Stimulated activated CD8-positive, alpha-beta memory T cell treated with anti-CD3 and anti-CD28 coated beads, Interleukin-4, amount 100 ng/mL, for 48 hours (primary cell): ENCODE measurements at regions not wholly inside any gene's neighbourhood (a gene's known extent, or its start where the extent isn't known, plus 50 kb on each side); places are given as distances from the start of the nearest gene placed in this dataset.
"Not testable (repeated sequence)": the region's sequence is repeated elsewhere in the genome, so short reads cannot be mapped to it uniquely, and the experiment has no call there.

Source experiments
- DNase-seq: peaks from one replicate; pipeline ENCODE4 v3.0.0-alpha.2; 2020

DNA sequence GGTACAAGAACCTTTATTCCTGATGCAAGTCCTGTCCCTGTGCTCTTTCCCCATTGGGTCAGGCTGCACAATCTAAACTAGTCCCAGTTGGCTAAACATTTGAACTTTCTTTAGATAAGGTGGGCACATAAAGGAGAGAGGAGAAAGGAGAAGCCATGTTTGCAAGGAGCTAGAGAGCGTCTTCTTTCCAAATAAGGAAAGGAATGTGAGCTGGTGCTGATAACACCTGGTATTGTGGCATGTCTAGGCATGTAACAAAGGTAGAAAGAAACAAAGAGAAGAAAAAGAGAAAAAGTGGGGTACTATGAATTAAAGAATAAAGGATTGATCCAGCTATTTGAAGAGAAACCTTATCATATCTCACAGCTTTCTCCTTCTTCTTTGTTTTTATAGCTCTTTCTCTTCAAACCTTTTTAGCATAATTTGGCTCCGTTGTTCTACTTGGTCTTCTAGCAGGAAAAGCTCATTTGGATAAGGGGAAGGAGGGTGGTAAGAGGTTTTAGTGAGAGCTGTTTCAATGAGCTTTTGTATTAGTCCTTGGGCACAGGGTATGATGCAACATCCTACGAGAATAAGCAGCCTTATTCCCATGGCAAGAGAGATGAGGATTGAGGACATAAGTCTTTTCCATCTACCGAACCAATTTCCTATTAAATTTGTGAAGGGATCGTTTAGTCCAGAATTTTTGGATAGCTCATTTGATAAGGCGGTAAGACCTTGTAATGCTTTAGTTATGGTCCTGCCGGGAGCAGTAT is 415.5 kb upstream of the MAN1A1 start:
- no peak for DNase-seq

DNA sequence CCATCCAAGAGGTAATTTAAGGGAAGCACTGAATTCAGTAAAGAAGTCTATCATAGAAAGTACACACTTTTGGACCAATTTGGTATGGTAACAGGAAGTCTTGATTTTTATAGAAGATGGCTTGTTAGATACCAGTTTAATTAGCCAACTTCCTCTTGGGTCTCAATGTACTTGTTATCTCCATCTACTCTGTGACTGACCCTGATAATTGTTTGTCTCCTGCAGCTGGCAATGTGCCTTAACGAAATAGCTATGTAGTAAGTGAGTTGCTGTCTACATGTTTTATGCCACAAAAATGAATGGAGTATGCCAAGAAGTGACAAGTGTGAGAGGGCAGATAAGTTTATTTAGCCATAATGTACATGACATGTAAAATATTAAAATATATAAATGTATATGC is 410.5 kb upstream of the MAN1A1 start:
- no peak for DNase-seq

DNA sequence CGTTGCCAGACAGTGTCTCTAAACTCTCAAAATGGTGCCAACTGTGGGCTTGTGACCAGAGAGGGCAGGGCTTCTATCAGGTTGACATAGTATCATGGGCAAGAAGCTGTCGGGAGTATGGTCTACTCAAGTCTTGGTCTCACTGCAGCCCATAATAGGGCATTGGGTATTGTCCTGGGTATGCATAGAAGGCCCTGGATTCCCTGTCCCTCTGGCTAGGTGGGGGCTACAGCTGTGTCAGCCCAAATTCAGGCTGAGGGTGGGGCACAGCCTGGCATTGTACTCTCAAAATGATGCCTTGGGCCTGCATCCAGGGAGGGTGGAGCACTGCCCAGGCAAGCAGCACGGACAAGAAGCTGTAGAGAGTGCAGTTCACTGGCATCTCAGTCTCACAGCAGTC is 408.8 kb upstream of the MAN1A1 start:
- no peak for DNase-seq

DNA sequence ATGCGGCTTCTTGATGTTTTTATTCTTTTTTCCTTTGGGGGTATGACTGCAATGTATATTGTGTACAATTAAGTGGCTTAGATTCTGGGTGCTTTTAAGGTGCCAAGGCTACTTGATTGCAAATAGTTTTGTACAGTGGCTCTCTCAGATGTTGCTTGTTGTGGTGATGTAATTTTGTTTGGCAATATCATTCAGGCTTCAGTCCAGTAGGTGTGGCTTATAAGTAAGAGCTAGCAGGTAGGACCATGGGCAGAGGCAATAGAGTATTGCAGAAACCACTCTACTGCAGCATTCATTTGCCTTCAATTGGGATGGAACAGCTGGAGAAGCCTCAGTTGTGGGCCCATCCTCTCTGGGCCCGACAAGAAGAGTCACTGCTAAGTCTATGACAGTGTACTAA is 407.9 kb upstream of the MAN1A1 start:
- DNase-seq, result no peak

DNA sequence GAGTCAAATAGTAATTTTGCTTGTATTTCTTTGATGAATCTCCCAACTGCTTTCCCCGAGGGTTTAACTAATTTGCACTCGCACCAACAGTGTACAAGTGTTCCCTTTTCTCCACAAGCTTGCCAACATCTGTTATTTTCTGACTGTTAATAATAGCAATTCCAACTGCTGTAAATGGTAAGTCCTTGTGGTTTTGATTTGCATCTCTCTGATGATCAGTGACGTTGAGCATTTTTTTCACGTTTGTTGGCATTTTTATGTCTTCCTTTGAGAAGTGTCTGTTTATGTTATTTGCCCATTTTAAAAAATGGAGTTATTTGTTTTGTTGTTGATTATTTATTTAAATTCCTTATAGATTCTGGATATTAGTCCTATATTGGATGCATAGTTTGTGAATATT is 399.8 kb upstream of the MAN1A1 start:
- no peak for DNase-seq

DNA sequence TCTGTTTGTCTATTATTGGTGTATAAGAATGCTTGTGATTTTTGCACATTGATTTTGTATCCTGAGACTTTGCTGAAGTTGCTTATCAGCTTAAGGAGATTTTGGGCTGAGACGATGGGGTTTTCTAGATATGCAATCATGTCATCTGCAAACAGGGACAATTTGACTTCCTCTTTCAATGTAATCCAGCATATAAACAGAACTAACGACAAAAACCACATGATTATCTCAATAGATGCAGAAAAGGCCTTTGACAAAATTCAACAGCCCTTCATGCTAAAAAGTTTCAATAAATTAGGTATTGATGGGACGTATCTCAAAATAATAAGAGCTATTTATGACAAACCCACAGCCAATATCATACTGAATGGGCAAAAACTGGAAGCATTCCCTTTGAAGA is 399.0 kb upstream of the MAN1A1 start:
- DNase-seq, result not testable (repeated sequence)

DNA sequence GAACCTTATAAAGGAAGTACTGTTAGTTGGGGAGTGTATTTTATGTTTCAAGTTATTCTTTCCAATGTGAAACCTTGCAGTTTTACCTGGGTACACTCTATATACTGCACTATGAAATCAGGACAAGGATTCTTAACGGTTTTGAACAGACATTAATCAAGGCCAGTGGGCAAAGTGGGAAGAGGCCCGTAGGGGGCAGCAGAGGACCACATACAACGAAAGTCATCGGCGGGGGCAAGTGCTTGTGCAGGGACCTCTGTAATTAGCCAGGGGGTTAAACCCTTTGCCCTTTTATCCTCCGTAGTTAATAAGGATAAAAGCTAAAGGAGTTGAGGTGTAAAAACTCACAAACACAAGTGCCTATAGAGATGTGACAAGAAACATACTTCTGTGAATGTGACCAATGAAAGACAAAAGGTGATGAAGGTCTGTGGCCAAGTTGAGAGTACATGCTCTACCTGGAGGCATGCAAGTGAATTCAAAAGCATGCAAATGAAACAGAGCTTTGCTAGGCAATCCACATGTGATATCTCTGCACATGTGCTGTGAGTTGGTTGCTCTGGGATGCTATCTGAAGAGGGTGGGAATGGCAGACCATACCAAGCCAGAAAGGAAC is 392.7 kb upstream of the MAN1A1 start:
- peak; percentile 80 for DNase-seq

DNA sequence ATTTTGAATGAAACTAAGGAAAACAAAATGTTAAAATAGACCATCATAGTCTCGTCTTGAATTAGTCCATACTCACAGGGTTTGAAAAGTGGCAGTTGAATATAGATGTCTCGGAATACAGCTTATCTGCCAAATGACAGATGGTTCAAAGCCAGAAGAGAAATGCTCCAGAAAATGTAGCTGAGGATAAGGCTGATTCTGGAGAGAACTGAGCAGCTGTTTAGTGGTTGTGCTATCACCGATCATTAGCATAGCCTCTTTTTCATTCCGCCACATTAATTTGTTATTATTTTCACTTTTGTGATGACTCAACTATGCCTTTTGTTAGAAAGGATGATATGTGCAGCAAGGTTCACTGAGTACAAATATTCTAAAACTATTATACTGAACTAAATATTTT is 390.2 kb upstream of the MAN1A1 start:
- DNase-seq, result no peak

DNA sequence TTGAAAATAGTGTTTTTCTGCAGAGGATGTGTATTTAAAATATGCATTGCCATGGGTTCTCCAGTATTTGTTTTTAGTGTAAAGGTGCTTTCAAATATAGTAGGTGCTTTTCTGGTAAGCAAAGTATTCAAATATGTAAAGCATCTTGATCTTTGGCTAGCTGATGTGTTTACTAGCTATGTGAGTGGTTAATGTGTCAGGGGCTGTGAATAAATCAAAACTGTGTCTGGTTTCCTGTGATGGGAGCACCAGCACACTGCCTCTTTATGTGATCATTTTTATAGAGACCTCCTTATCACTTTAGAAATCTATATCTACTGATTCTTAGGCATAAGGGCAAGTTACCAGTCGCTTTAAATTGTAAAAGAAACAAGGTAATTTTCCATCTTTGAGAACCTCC is 388.9 kb upstream of the MAN1A1 start:
- no peak for DNase-seq

DNA sequence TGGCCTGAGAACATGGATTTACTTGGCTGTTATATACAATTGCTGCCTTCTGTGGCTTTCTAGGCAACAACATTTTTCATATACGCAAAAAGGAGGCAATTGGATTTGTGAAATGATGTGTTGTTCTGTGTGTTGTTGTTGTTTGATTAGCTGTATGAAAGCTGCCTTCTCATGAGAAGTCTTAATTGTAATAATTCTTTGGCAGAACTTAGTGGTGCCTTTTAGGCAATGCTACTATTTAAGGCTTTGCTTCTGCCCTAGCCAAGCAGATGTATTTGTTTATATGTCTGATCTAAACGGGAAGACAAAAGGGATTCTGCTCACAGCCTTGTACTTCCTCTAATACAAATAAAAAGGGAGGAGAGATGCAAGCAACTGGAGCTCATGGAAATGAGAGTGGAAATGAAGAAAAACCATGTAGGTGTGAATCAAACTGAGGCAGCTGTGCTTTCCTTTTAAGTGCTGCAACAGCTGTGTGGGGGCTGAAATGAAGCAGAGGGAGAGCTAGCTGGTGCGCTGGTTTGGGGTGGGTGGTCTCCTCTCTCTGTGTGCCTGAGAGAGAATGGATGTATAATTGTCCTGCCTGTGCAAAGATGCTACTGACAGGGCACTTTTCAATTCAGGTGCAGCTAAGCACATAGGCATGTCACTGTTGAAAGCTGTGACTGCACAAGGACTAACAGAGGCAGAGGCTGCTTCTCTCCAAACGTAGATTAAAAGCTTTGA is 386.9 kb upstream of the MAN1A1 start:
- no peak for DNase-seq

DNA sequence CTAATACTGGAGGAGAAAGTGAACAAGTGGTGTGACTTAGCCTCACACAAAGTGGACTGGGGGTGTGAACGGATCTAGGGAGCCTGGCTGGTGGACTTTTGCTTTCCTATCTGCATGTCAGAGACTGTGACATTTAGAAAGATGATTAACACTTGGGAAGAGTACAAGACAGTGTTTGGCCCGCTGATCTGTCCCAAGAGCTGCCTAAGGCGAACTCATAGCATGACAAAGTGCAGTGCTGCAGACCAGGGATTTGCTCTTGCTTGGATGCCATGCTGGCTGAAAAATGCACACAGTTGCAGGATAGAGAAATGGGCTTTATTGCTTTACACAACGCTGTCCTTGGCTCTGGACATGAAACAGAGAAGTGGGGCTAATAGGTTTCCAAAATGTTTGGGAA is 386.0 kb upstream of the MAN1A1 start:
- DNase-seq, result no peak

DNA sequence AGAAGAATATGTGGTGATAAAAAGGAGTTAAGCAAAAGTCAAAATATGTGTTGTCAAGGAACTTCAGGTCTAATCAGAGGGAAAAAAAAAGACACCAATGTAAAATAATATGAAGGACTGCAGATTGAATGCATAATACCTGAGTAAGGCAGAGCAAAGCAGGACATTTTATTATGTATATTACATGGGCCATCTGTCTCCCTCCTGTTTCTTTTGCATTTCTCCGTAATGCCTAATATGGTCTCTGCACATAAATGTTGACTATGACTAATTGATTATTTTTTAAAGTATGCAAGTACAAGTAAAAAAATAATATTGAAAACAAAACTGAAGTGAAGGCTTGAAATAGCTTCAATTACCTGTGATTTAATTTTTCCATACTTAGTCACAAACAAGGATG is 384.7 kb upstream of the MAN1A1 start:
- no peak for DNase-seq

DNA sequence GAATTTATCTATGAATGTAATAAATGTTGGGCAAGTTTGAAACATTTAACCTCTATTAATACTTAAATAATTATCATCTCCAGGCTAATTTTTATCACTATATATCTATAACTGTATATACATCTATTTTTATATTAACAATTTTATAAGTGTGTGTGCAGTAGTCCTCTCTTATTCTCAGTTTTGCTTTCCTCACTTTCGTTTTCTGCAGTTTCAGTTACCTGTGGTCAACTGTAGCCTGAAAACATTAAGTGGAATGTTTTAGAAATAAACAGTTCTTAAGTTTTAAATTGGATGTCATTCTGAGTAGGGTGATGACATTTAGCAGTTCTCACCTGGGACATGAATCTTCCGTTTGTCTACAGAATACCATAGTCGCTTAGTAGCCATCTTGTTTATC is 379.4 kb upstream of the MAN1A1 start:
- DNase-seq, result no peak

DNA sequence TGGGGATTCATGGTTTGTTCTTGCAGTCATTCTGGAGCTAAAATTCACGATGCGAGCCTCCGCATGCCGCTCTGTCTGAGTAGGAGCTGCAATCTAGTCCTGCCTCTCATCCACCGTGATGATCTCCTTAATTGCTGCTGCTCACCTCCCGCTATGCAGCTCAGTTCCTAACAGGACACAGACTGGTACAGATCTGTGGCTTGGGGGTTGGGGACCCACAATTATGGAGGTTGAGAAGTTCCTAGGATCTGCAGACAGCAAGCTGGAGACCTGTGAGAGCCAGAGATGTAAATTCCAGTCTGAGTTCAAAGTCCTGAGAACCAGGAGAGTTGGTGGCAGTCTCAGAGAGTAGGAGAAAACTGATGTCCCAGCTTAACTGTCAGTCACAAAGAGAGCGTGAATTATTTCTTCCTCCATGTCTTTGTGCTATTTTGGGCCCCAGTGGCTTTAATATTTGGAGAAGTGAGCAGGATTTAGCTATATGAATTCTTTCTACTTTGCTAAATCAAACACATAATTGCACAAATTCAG is 378.7 kb upstream of the MAN1A1 start:
- no peak for DNase-seq

DNA sequence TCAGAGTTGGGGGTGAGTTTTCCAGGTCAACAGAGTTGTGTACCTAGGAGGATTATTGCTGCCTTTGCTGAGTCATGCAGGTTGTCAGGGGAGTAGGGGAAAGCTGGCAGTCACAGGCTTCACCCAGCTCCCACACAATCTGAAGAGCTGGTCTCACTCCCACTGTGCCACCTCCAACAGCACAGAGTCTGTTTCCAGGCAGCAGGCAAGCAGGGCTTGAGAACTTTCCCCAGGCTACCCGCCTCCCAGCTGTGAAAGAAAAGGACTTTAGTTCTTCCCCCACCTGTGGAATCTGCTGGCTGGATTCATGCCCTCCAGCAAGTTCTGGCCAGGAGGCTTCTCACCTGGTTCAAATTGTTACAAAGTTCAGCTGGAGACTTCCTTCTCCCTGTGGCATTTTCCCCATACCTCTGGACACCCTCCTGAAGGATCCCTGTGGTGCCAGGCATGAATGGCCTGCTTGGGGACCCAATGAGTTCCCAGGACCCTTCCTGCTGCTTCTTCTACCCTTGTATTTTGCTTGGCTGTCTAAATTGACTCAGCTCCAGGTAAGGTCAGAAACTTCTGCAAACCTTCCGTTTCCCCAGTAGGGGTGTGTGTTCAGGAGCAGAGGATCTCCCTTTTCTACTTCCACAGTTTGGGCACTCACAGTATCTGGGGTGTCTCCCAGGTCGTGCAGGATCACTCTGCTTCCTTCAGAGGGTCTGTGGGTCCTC is 378.1 kb upstream of the MAN1A1 start:
- DNase-seq, result no peak

DNA sequence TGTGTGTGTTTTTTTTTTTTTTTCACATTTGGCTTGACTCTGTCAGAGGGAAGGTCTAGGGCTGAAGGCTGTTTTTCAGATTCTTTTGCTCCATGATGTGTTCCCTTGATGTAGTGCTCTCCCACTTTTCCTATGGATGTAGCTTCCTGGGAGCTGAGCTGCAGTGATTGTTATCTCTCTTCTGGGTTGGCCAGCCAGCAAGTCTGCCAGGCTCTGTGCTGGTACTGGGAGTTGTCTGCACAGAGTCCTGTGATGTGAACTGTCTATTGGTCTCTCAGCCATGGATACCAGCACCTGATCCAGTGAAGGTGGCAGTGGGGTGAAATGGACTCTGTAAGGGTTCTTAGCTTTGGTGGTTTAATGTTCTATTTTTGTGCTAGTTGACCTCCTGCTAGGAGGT is 377.4 kb upstream of the MAN1A1 start:
- DNase-seq, result not testable (repeated sequence)

DNA sequence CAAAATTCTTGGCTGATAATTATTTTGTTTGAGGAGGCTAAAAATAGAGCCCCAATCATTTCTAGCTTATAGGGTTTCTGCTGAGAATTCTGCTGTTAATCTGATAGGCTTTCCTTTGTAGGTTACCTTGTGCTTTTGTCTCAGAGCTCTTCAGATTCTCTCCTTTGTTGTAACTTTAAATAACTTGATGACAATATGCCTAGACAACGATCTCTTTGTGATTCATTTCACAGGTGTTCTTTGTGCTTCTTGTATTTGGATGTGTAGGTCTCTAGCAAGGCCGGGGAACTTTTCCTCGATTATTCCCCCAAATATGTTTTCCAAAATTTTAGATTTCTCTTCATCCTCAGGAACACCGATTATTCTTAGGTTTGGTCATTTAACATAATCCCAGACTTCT is 376.5 kb upstream of the MAN1A1 start:
- DNase-seq, result no peak

DNA sequence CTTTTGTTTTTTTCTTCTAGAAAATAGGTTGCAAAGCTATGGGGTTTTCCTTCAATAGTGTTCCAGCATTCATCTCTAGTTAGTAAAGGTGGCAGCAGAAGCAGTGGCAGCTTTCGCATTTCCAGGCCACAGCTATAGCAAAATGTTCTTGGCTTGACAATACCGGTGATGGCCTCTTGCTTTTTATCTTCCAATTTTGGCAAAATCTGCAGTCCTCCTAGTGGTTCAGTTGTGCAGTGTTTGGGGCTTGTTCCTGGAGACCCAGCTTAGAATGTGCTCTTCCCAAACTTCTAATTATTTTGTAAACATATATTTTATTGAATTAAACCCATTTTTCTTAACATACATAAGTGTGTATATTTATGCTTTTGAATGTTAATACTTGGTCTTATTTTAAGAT is 370.6 kb upstream of the MAN1A1 start:
- DNase-seq, result no peak

DNA sequence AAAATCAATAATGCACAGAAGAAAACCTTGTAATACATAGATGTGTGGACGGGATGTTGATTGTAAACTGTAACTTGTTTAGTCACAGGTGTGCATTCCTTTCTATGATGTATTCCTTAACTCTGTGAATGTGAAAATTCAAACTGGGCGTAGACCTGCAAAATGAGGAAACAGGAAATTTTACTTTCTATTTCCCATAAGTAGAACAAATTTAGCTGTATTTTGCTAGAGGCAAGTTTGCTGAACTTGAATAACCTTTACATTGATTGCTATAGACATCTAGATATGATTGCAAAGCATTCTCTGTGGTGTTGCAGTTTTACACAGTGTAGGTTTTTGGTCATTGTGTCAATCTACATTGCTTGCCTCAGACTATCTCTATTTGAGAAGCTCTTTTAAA is 368.4 kb upstream of the MAN1A1 start:
- no peak for DNase-seq

DNA sequence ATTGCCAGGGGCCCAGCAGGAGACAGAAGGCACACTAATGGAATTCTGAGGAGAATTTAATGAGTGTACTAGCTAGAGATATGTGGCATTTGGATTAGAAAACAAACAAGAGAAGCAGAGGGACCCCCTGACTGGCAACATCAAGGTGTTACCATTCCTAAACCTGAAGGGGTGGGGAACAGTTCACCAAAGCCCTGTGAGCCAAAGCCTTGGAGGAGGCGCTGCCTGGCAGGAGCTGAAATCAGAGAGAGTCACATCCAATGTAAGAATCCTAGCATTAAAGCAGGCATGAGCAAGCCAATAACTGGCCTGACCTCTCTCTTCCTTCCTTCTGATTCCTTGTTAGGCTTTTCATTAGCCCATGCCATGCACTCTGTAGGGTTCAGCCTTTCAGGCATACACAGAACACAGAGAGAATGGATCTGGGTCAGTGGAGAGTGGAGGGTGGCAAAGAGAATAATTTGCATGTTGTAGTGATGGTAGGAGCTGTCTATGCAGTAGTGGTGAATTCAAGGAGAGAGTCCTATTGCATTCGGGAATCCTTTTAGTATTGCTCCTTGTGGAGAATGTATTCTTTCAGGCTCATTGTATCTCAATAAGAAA is 367.2 kb upstream of the MAN1A1 start:
- no peak for DNase-seq

DNA sequence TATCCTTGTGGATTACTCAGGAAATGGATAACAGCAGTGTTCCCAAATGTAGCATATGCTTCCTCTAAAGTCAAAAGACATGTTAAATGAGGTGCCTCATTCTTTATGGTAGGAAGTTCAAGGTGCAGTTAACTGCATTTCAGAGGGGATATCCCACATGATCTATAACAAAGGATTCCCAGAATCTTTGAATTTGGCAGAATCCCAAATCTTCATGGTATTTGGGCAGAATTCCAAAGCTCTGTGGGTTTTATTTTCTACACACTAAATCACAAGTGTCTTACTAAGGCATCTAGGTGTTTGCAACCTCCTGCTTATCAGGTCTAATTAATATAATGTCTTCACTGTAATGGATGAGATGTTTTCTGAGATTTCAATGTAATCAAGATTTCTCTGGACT is 364.3 kb upstream of the MAN1A1 start:
- no peak for DNase-seq

DNA sequence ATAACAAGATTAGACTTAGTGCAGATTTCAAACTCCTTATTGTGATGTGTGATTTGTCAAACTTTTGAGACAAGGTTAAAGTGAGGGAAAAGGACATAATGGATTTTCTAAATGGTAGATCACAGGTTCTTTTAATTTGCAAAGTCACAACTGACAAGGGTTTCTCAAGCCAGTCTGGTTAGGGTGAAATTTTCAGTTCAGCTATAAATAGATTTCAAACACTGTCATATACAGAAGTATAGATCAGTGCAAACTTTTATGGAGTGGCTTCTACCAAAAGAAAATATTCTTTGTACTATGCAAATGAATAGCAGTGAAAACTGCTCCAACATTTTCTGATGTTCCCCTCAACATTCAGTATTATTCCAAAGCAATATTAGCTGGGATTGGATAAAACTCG is 337.1 kb upstream of the MAN1A1 start:
- no peak for DNase-seq

DNA sequence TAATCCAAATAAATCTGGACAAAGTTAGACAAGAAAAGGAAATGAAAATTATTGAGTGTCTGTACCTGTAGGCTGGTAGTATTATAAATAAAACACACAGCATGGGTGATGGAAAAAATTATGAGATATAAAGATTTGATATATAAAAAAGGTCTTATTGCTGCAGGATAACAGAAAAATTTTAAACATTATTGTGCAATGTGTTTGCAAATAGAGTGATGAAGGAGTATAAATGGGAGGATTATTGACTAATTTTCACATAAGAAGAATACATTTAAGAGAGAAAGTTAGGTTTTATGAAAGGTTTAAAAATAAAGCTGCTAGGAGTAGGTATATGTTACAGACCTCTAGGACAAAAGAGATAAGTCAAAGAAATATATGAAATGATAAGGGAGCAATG is 336.7 kb upstream of the MAN1A1 start:
- no peak for DNase-seq
